H9 (cell line): ENCODE measurements at regions not wholly inside any gene's neighbourhood (a gene's known extent, or its start where the extent isn't known, plus 50 kb on each side); places are given as distances from the start of the nearest gene placed in this dataset.
"Not testable (repeated sequence)": the region's sequence is repeated elsewhere in the genome, so short reads cannot be mapped to it uniquely, and the experiment has no call there.

ENCODE experiments used
- DNase-seq: peaks from one replicate; pipeline ENCODE4 v3.0.0-alpha.2; 2017
- H2AFZ ChIP-seq: one replicate; pipeline ENCODE4 v1.6.1; 2013; ENCODE audit warnings: mild to moderate bottlenecking, low read length, control low read depth, moderate library complexity
- H2AK5ac ChIP-seq: 2 replicates; pipeline ENCODE4 v1.6.1; 2013; ENCODE audit warnings: low read length, control low read depth, mixed read lengths; ENCODE audit not compliant: insufficient read length
- H2BK120ac ChIP-seq: one replicate; pipeline ENCODE4 v1.6.1; 2013; ENCODE audit warnings: low read depth, mild to moderate bottlenecking, low read length, control low read depth, inconsistent platforms; ENCODE audit not compliant: poor library complexity, severe bottlenecking
- H2BK12ac ChIP-seq: 2 replicates; pipeline ENCODE4 v1.6.1; 2013; ENCODE audit warnings: low read length, control low read depth, mixed read lengths, low read depth; ENCODE audit not compliant: insufficient read length
- H2BK15ac ChIP-seq: 2 replicates; pipeline ENCODE4 v1.6.1; 2013; ENCODE audit warnings: low read depth, low read length, control low read depth
- H2BK20ac ChIP-seq: one replicate; pipeline ENCODE4 v1.6.1; 2013; ENCODE audit warnings: low read depth, mild to moderate bottlenecking, low read length, control low read depth, inconsistent platforms; ENCODE audit not compliant: poor library complexity, severe bottlenecking
- H2BK5ac ChIP-seq: 2 replicates; pipeline ENCODE4 v1.6.1; 2013; ENCODE audit warnings: low read length, control low read depth, mixed read lengths; ENCODE audit not compliant: insufficient read length
- H3K14ac ChIP-seq: 2 replicates; pipeline ENCODE4 v1.6.1; 2013; ENCODE audit warnings: low read length, control low read depth; ENCODE audit not compliant: insufficient read depth
- H3K18ac ChIP-seq: 2 replicates; pipeline ENCODE4 v1.6.1; 2013; ENCODE audit warnings: low read depth, mild to moderate bottlenecking, mixed read lengths, low read length, control low read depth; ENCODE audit not compliant: insufficient read length
- H3K23ac ChIP-seq: 2 replicates; pipeline ENCODE4 v1.6.1; 2013; ENCODE audit warnings: low read length, control low read depth, mixed read lengths, low read depth; ENCODE audit not compliant: insufficient read length
- H3K23me2 ChIP-seq: 2 replicates; pipeline ENCODE4 v1.6.1; 2013; ENCODE audit warnings: low read depth, mild to moderate bottlenecking, mixed read lengths, low read length, control low read depth; ENCODE audit not compliant: insufficient read length, poor library complexity, severe bottlenecking
- H3K27ac ChIP-seq: 2 replicates; pipeline ENCODE4 v1.5.1; 2013; ENCODE audit warnings: low read length, control low read depth, mixed read lengths, low read depth; ENCODE audit not compliant: insufficient read length
- H3K27me3 ChIP-seq: 2 replicates; pipeline ENCODE4 v1.6.1; 2013; ENCODE audit warnings: low read length, control low read depth, inconsistent platforms; ENCODE audit not compliant: insufficient read depth
- H3K4ac ChIP-seq: 2 replicates; pipeline ENCODE4 v1.6.1; 2013; ENCODE audit warnings: low read depth, mild to moderate bottlenecking, control low read depth, inconsistent platforms, low read length, moderate library complexity
- H3K4me1 ChIP-seq: 2 replicates; pipeline ENCODE4 v1.6.1; 2013; ENCODE audit warnings: low read length, control low read depth, inconsistent platforms; ENCODE audit not compliant: insufficient read depth
- H3K4me2 ChIP-seq: 2 replicates; pipeline ENCODE4 v1.6.1; 2013; ENCODE audit warnings: low read length, control low read depth, mixed read lengths; ENCODE audit not compliant: insufficient read length, insufficient read depth
- H3K56ac ChIP-seq: 2 replicates; pipeline ENCODE4 v1.6.1; 2013; ENCODE audit warnings: low read depth, mild to moderate bottlenecking, mixed read lengths, low read length, control low read depth; ENCODE audit not compliant: insufficient read length
- H3K79me1 ChIP-seq: 2 replicates; pipeline ENCODE4 v1.6.1; 2013; ENCODE audit warnings: low read depth, mild to moderate bottlenecking, moderate library complexity, low read length, control low read depth, inconsistent platforms; ENCODE audit not compliant: insufficient read depth, poor library complexity, severe bottlenecking
- H3K79me2 ChIP-seq: 2 replicates; pipeline ENCODE4 v1.6.1; 2013; ENCODE audit warnings: low read length, control low read depth, inconsistent platforms; ENCODE audit not compliant: insufficient read depth
- H3K9ac ChIP-seq: 2 replicates; pipeline ENCODE4 v1.6.1; 2013; ENCODE audit warnings: low read length, control low read depth, mixed read lengths; ENCODE audit not compliant: insufficient read length; ENCODE audit errors: extremely low read depth
- H3K9me3 ChIP-seq: one replicate; pipeline ENCODE4 v1.6.1; 2013; ENCODE audit warnings: low read depth, low read length, inconsistent platforms; ENCODE audit not compliant: control insufficient read depth
- H3T11ph ChIP-seq: one replicate; pipeline ENCODE4 v1.6.1; 2013; ENCODE audit warnings: mild to moderate bottlenecking, low read length, control low read depth, inconsistent platforms
- H4K20me1 ChIP-seq: one replicate; pipeline ENCODE4 v1.6.1; 2013; ENCODE audit not compliant: control insufficient read depth, insufficient read length, insufficient read depth
- H4K5ac ChIP-seq: 2 replicates; pipeline ENCODE4 v1.6.1; 2013; ENCODE audit warnings: low read depth, mild to moderate bottlenecking, mixed read lengths, low read length, control low read depth; ENCODE audit not compliant: insufficient read length
- H4K8ac ChIP-seq: replicated peaks from 2 replicates; pipeline ENCODE4 v1.6.1; 2013; ENCODE audit warnings: low read length, control low read depth, mixed read lengths, low read depth; ENCODE audit not compliant: insufficient read length
- H4K91ac ChIP-seq: 2 replicates; pipeline ENCODE4 v1.6.1; 2013; ENCODE audit warnings: low read depth, mild to moderate bottlenecking, moderate library complexity, mixed read lengths, low read length, control low read depth; ENCODE audit not compliant: insufficient read length
- H3K27ac Mint-ChIP-seq, 3 experiments: 2 replicates in 2 of 3; 3 replicates in 1 of 3; pipeline ENCODE4 v1.8.0; 2020 to 2021; ENCODE audit warnings: mixed read lengths in 3 of 3, mild to moderate bottlenecking in 1 of 3, moderate library complexity in 1 of 3
- H3K27me3 Mint-ChIP-seq: 2 replicates; pipeline ENCODE4 v1.8.0; 2021; ENCODE audit warnings: low read depth, mild to moderate bottlenecking, moderate library complexity, mixed read lengths
- H3K36me3 Mint-ChIP-seq, 3 experiments: 2 replicates in 2 of 3; 3 replicates in 1 of 3; pipeline ENCODE4 v1.8.0; 2020 to 2021; ENCODE audit warnings: low read depth in 3 of 3, mixed read lengths in 3 of 3; ENCODE audit not compliant: insufficient read depth in 1 of 3
- H3K4me1 Mint-ChIP-seq, 2 experiments: 2 replicates each; pipeline ENCODE4 v1.8.0; 2020; ENCODE audit warnings: mixed read lengths in 2 of 2
- H3K4me3 Mint-ChIP-seq, 2 experiments: 2 replicates in 1 of 2; 3 replicates in 1 of 2; pipeline ENCODE4 v1.8.0; 2020 to 2021; ENCODE audit warnings: mild to moderate bottlenecking in 2 of 2, mixed read lengths in 2 of 2, moderate library complexity in 1 of 2
- H3K9me3 Mint-ChIP-seq, 2 experiments: 2 replicates in 1 of 2; 3 replicates in 1 of 2; pipeline ENCODE4 v1.8.0; 2020; ENCODE audit warnings: mild to moderate bottlenecking in 2 of 2, mixed read lengths in 2 of 2, moderate library complexity in 1 of 2
- CTCF ChIP-seq: fragments of 200-600 bp; sonication (generic); conservative IDR thresholded peaks from 3 replicates; pipeline ENCODE4 v1.8.0; 2021; ENCODE audit warnings: antibody characterized with exemption, mild to moderate bottlenecking
- WGBS: extraction: QIAGEN DNeasy Blood & Tissue Kit; methylation state at CpG from one replicate; pipeline ENCODE4 v1.1.7; 2013; ENCODE audit warnings: missing lambda C conversion rate, low lambda C conversion rate, mixed read lengths; ENCODE audit not compliant: insufficient read length; ENCODE audit errors: extremely low coverage; 5-methylcytosine and 5-hydroxymethylcytosine counted together

- Histone ChIP-seq H3K4ac (no peak overlapping the region), H3K79me2 (no peaks in the 10 kb centered on the region), H2AFZ (no peak overlapping the region), H2BK20ac (no peak overlapping the region), H3K9me3 (peaks cover 66% of the 10 kb centered on the region), H3K14ac (no peak overlapping the region), H2BK15ac (no peak overlapping the region), H4K5ac (no peak overlapping the region), H3K18ac (no peak overlapping the region), H4K20me1 (no peaks in the 10 kb centered on the region), H3K56ac (no peak overlapping the region), H3K9ac (no peak overlapping the region), H2BK12ac (no peak overlapping the region), H3T11ph (no peak overlapping the region), H2BK120ac (no peak overlapping the region), H3K23me2 (no peaks in the 10 kb centered on the region), H2AK5ac (no peak overlapping the region), H3K4me2 (no peak overlapping the region), H3K27me3 (no peaks in the 10 kb centered on the region), H2BK5ac (no peak overlapping the region), H3K79me1 (no peaks in the 10 kb centered on the region), H3K23ac (no peak overlapping the region), H4K91ac (no peak overlapping the region), H3K27ac (no peak overlapping the region), H3K4me1 (no peaks in the 10 kb centered on the region), H4K8ac (no peak overlapping the region)
- TF ChIP-seq CTCF = no peak
- no peak for DNase-seq
- Mint-ChIP-seq H3K36me3 (peaks cover 11 to 43% (median 18%) of the 10 kb centered on the region in 3 experiments; a peak in 6 of 7 replicates), H3K27me3 (peaks cover 3% of the 10 kb centered on the region), H3K4me3 (no peak overlapping the region), H3K27ac (no peak overlapping the region), H3K9me3 (peaks cover 94 to 95% of the 10 kb centered on the region in 2 experiments), H3K4me1 (no peaks in the 10 kb centered on the region)
- 100% methylated on average over 1 of the region's 8 CpGs for WGBS
Measured at GRCh38 chr17:27088767-27089078, 205.2 kb upstream of the WSB1 start.

- H2AK5ac ChIP-seq, H2AFZ ChIP-seq, H3K14ac ChIP-seq, DNase-seq, H4K20me1 ChIP-seq, H4K8ac ChIP-seq, H4K5ac ChIP-seq, H2BK15ac ChIP-seq, H3K27me3 ChIP-seq, H3K27ac ChIP-seq, H3K79me1 ChIP-seq, H3K4ac ChIP-seq, H3K4me3 Mint-ChIP-seq, H3K56ac ChIP-seq, H2BK5ac ChIP-seq, H3K4me1 ChIP-seq, H4K91ac ChIP-seq, H3K23me2 ChIP-seq, H3K4me1 Mint-ChIP-seq, H3K27ac Mint-ChIP-seq, H3K23ac ChIP-seq, H3T11ph ChIP-seq, H2BK20ac ChIP-seq, H3K18ac ChIP-seq, H3K9ac ChIP-seq, H3K27me3 Mint-ChIP-seq, H3K79me2 ChIP-seq, H2BK12ac ChIP-seq, H3K4me2 ChIP-seq, H2BK120ac ChIP-seq: not testable (repeated sequence)
- peaks cover 60% of the 10 kb centered on the region for H3K9me3 ChIP-seq
- peaks cover 92 to 95% of the 10 kb centered on the region in 2 experiments for H3K9me3 Mint-ChIP-seq
- H3K36me3 Mint-ChIP-seq = peaks cover 11 to 43% (median 18%) of the 10 kb centered on the region in 3 experiments; a peak in 6 of 7 replicates
- WGBS = no CpG with 5 or more reads among the region's 29 CpGs
Measured at GRCh38 chr17:27089079-27089928, 204.6 kb upstream of the WSB1 start.
